ENCODE measurements at regions not wholly inside any gene's neighbourhood (a gene's known extent, or its start where the extent isn't known, plus 50 kb on each side); places are given as distances from the start of the nearest gene placed in this dataset.

- Histone ChIP-seq H3K9me3 (no peaks in the 10 kb centered on the region), H3K4me1 (peaks cover 5% of the 10 kb centered on the region; the same call in 2 of the 3 replicates), H3K4me2 (no peak overlapping the region), H3K4me3 (no peak overlapping the region), H3K27ac (no peak overlapping the region)
- DNase-seq (ENCODE audit: low read depth in 1 of 2, low spot score in 1 of 2), result no peak
- ATAC-seq, result no peak
- ChIA-PET CTCF (no interaction called here), POLR2A (no interaction called here)
- FAIRE-seq, result no peak
- TF ChIP-seq EP300 (IDR thresholded peaks at IDR 0.05) (no peak), MAFK (IDR thresholded peaks at IDR 0.05; ENCODE audit: partially characterized antibody) (peak; percentile 22)
- WGBS (ENCODE audit: missing lambda C conversion rate), result 84% methylated on average over 4 of the region's 4 CpGs
Measured at GRCh38 chr2:160901613-160902012, 258.6 kb upstream of the TANK start.

- ChIA-PET POLR2A (no interaction called here), CTCF (interaction anchor here (1.0 to 1.5 kb wide), 2 partner anchors 12 to 35 kb away, joined by 3 to 4 read pairs; no protein-coding TSS in a partner anchor)
- peak overlapping the region in 1 of 2 experiments; percentile 31; a peak in 1 of 6 replicates for H3K27ac ChIP-seq
- no peak overlapping the region for H3K4me2 ChIP-seq
- H3K9me3 ChIP-seq, result no peaks in the 10 kb centered on the region
- WGBS (ENCODE audit: missing lambda C conversion rate), result 70% methylated on average over 2 of the region's 2 CpGs
- H3K4me1 ChIP-seq, result peaks cover 12% of the 10 kb centered on the region; the same call in 2 of the 3 replicates
- no peak for DNase-seq (ENCODE audit: low read depth in 1 of 2, low spot score in 1 of 2)
- FAIRE-seq, result no peak
- no peak for TF ChIP-seq CHD2 (IDR thresholded peaks at IDR 0.05; ENCODE audit: low read length, partially characterized antibody)
- no peak for TF ChIP-seq RFX5 (IDR thresholded peaks at IDR 0.05)
- TF ChIP-seq EHMT2 (IDR thresholded peaks at IDR 0.05; ENCODE audit: low read depth), result no peak
- no peak for TF ChIP-seq JUNB (IDR thresholded peaks at IDR 0.05)
- no peak for TF ChIP-seq RCOR1 (IDR thresholded peaks at IDR 0.05; ENCODE audit: low read depth, low read length)
- no peak for TF ChIP-seq RARB (CRISPR knock-in tag; IDR thresholded peaks at IDR 0.05)
- TF ChIP-seq TP53 (CRISPR knock-in tag; IDR thresholded peaks at IDR 0.05), result no peak
- TF ChIP-seq HES2 (IDR thresholded peaks at IDR 0.05), result no peak
- TF ChIP-seq HOXA7 (CRISPR knock-in tag; IDR thresholded peaks at IDR 0.05), result no peak
- no peak for TF ChIP-seq KDM1A (IDR thresholded peaks at IDR 0.05; ENCODE audit: low read depth)
- no peak for TF ChIP-seq NFE2L2 (conservative IDR thresholded peaks at IDR 0.05; ENCODE audit: low read length)
- no peak for TF ChIP-seq FOSB (CRISPR knock-in tag; IDR thresholded peaks at IDR 0.05)
- TF ChIP-seq POLR2AphosphoS2 (conservative IDR thresholded peaks at IDR 0.05; ENCODE audit: low read length), result no peak
- TF ChIP-seq HOXB13 (CRISPR knock-in tag; IDR thresholded peaks at IDR 0.05; ENCODE audit: low read depth), result no peak
- no peak for TF ChIP-seq ESRRA (IDR thresholded peaks at IDR 0.05; ENCODE audit: borderline replicate concordance, low read length)
- no peak for TF ChIP-seq ATOH8 (CRISPR knock-in tag; IDR thresholded peaks at IDR 0.05; ENCODE audit: low read depth)
- TF ChIP-seq RAD21 (conservative IDR thresholded peaks at IDR 0.05 in 1 of 2, IDR thresholded peaks at IDR 0.05 in 1 of 2), result no peak
- TF ChIP-seq FOXS1 (CRISPR knock-in tag; IDR thresholded peaks at IDR 0.05), result no peak
- TF ChIP-seq ELK1 (IDR thresholded peaks at IDR 0.05; ENCODE audit: low read depth, low read length), result no peak
- no peak for ATAC-seq
- H3K4me3 ChIP-seq, result no peak overlapping the region
Measured at GRCh38 chr2:160905862-160906261, 254.4 kb upstream of the TANK start.

GRCh38 chr2:160906878-160907277 is 253.3 kb upstream of the TANK start:
- FAIRE-seq (no peak), DNase-seq (ENCODE audit: low read depth in 1 of 2, low spot score in 1 of 2) (peak; percentile 8 to 10), ATAC-seq (peak in 1 of 2 experiments; percentile 56; a peak in 3 of 6 replicates)
- 33% methylated on average over 1 of the region's 1 CpG for WGBS (ENCODE audit: missing lambda C conversion rate)
- Histone ChIP-seq H3K4me2 (peak overlapping the region; percentile 28; the same call in 1 of the 3 replicates), H3K9me3 (no peaks in the 10 kb centered on the region), H3K4me1 (peaks cover 12% of the 10 kb centered on the region; the same call in 2 of the 3 replicates), H3K4me3 (no peak overlapping the region), H3K27ac (peak overlapping the region in 1 of 2 experiments; percentile 36; a peak in 1 of 6 replicates)
- CTCF ChIA-PET, result no interaction called here
- POLR2A ChIA-PET, result no interaction called here
- TF ChIP-seq HOXB13 (CRISPR knock-in tag; IDR thresholded peaks at IDR 0.05; ENCODE audit: low read depth), result no peak
- TF ChIP-seq HDAC2 (IDR thresholded peaks at IDR 0.05), result no peak
- TF ChIP-seq MYC (IDR thresholded peaks at IDR 0.05; ENCODE audit: borderline replicate concordance, low read length), result no peak
- no peak for TF ChIP-seq PBX3 (IDR thresholded peaks at IDR 0.05)
- no peak for TF ChIP-seq USF2 (IDR thresholded peaks at IDR 0.05)
- TF ChIP-seq TFCP2L1 (CRISPR knock-in tag; IDR thresholded peaks at IDR 0.05), result no peak
- no peak for TF ChIP-seq BHLHE40 (IDR thresholded peaks at IDR 0.05; ENCODE audit: low read depth, low read length)
- TF ChIP-seq TP53 (CRISPR knock-in tag; IDR thresholded peaks at IDR 0.05), result no peak
- no peak for TF ChIP-seq HEYL (CRISPR knock-in tag; IDR thresholded peaks at IDR 0.05)
- no peak for TF ChIP-seq JUN (IDR thresholded peaks at IDR 0.05)
- TF ChIP-seq CHD4 (IDR thresholded peaks at IDR 0.05; ENCODE audit: borderline replicate concordance), result no peak
- no peak for TF ChIP-seq JUNB (IDR thresholded peaks at IDR 0.05)
- TF ChIP-seq KDM5A (IDR thresholded peaks at IDR 0.05), result no peak
- no peak for TF ChIP-seq E2F6 (IDR thresholded peaks at IDR 0.05; ENCODE audit: borderline replicate concordance, low read depth)
